ENCODE measurements at regions not wholly inside any gene's neighbourhood (a gene's known extent, or its start where the extent isn't known, plus 50 kb on each side); places are given as distances from the start of the nearest gene placed in this dataset.

DNA sequence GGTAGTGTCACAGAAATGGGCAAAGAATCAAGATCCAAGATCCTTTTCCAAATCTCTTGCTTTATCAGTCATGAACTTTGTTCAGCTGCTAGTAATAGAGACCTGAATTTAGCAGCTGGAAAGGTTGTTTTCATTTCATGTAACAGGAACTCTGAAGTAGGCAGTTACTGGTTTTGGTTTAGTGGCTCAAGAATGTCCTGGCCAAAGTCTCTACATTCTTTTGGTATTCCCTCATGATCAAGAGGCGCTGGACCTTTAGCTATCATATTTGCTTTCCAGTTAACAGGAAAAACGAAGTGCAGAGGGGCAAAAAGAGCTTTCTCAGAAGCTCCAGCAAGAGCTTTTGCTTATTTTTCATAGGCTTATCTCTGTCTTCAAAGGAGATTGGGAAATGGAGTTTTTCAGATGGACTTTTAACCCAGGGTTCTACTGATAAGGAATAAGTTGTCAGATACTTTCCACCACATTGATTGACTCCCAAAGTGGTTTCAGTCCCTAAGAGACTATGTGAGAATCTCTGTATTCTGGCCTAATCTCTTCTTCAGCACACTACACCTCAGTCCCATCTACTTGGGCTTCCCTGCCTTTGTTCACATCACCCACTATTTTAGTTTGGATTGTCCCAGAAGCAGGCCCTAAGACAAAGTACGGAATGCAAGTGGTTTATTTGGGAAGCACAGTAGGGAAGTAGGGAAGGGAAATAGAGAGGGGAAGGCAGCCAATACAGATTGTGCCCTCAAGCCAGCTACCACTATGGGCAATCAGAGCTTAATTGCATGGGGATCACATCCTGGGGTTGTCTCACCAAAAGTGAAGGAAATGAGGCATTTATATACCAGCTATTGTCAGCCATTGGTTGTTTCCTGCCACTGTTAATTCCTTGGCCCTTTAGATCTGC lies 359.3 kb downstream of the LRRC70 start:
- no peak overlapping the region for H3K27ac ChIP-seq

DNA sequence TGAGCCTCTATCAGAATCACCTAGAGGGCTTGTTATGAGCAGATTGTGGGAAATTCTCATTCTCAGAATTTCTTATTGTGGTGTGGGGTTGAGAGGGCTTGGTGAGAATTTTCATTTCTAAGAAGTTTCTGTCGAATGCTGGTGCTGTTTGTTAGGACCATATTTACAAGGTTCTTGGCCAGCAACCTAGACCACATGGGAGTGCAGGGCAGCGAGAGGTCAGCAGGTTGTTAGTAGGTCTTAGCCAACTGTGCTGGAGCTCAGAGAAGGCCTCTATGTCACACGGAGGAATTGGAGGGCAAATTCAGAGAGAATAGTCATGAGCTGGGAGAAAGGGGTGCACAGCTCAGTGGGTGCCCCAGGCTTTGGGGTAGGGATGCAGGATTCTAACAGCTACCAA lies 357.0 kb downstream of the LRRC70 start:
- H3K4me3 ChIP-seq = no peak overlapping the region
- intact Hi-C loops (cut with DNase I) = no loop called here
- TF ChIP-seq, protein P1, sequence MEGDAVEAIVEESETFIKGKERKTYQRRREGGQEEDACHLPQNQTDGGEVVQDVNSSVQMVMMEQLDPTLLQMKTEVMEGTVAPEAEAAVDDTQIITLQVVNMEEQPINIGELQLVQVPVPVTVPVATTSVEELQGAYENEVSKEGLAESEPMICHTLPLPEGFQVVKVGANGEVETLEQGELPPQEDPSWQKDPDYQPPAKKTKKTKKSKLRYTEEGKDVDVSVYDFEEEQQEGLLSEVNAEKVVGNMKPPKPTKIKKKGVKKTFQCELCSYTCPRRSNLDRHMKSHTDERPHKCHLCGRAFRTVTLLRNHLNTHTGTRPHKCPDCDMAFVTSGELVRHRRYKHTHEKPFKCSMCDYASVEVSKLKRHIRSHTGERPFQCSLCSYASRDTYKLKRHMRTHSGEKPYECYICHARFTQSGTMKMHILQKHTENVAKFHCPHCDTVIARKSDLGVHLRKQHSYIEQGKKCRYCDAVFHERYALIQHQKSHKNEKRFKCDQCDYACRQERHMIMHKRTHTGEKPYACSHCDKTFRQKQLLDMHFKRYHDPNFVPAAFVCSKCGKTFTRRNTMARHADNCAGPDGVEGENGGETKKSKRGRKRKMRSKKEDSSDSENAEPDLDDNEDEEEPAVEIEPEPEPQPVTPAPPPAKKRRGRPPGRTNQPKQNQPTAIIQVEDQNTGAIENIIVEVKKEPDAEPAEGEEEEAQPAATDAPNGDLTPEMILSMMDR (IDR thresholded peaks at IDR 0.05) = no peak
- DNase-seq = no peak
- H3K9me3 ChIP-seq = no peaks in the 10 kb centered on the region
- no peaks in the 10 kb centered on the region for H3K27me3 ChIP-seq (ENCODE audit: insufficient read depth in 3 of 3, low read length in 2 of 3)
- ATAC-seq = no peak
- no peak overlapping the region for H3K27ac ChIP-seq
- no peaks in the 10 kb centered on the region for H3K36me3 ChIP-seq (ENCODE audit: insufficient read depth in 1 of 2, low read depth in 1 of 2)
- H3K4me1 ChIP-seq = no peaks in the 10 kb centered on the region
- WGBS, 3 donors = 40 to 53% (median 46%) methylated on average over 3 of the region's 3 CpGs

More for the DNA sequence above, 359.3 kb downstream of the LRRC70 start:
- intact Hi-C loops (cut with DNase I) = no loop called here
- Histone ChIP-seq H3K27me3 (ENCODE audit: insufficient read depth in 3 of 3, low read length in 2 of 3) (no peaks in the 10 kb centered on the region), H3K9me3 (no peaks in the 10 kb centered on the region), H3K4me1 (no peaks in the 10 kb centered on the region), H3K36me3 (ENCODE audit: insufficient read depth in 1 of 2, low read depth in 1 of 2) (no peaks in the 10 kb centered on the region), H3K4me3 (no peak overlapping the region)
- WGBS, 3 donors = 30 to 37% (median 31%) methylated on average over 3 of the region's 3 CpGs
- TF ChIP-seq, protein P1 (IDR thresholded peaks at IDR 0.05) = no peak
- no peak for ATAC-seq
- DNase-seq = no peak

DNA sequence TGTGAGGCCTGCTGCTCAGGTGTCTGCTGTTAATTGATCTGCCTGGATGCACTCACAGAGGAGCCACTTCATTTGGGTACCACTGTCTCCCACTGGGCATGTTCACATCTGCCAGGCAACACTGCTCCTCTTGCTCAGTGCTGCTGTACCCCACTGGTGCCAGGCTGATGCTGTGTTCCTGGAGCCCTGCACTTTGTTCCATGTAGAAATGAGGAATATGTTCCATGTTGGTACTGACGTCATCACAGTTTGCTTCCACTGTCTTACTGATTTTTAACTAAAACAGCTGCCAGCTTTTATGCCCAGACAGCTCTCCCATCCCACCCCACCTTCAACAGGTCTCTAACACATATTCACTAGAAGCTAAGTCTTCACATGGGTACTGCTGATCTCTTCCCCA lies 355.7 kb downstream of the LRRC70 start:
- Histone ChIP-seq H3K27me3 (ENCODE audit: insufficient read depth in 3 of 3, low read length in 2 of 3) (no peaks in the 10 kb centered on the region), H3K27ac (no peak overlapping the region), H3K4me3 (no peak overlapping the region), H3K4me1 (no peaks in the 10 kb centered on the region), H3K9me3 (no peaks in the 10 kb centered on the region), H3K36me3 (ENCODE audit: insufficient read depth in 1 of 2, low read depth in 1 of 2) (no peaks in the 10 kb centered on the region)
- TF ChIP-seq, protein P1 (IDR thresholded peaks at IDR 0.05) = no peak
- DNase-seq (no peak), ATAC-seq (no peak)
- 60 to 84% (median 68%) methylated on average over 1 of the region's 1 CpG for WGBS, 3 donors
- intact Hi-C loops (cut with DNase I) = no loop called here

DNA sequence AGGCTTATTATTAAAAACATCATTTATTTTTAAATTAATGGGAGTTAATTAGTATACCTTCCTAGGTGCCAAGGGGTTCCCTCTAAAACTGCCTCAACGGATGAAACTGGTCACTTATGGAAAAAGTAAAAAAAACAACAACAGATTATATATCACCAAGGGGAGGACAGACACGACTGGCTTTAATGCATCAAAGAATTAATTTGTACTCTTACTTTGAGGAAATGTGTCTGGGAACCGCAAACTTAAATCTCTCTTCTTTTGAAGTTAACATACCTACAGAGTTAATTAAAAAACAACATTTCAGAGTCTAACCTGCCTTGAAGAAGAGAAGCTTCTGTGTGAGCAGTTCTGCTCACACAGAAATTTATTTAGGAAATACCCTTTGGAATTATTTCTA lies 354.6 kb downstream of the LRRC70 start:
- H3K36me3 ChIP-seq (ENCODE audit: insufficient read depth in 1 of 2, low read depth in 1 of 2) = no peaks in the 10 kb centered on the region
- DNase-seq (no peak), ATAC-seq (no peak)
- intact Hi-C loops (cut with DNase I) = no loop called here
- no peaks in the 10 kb centered on the region for H3K27me3 ChIP-seq (ENCODE audit: insufficient read depth in 3 of 3, low read length in 2 of 3)
- H3K27ac ChIP-seq = no peak overlapping the region
- no peaks in the 10 kb centered on the region for H3K4me1 ChIP-seq
- no peak overlapping the region for H3K4me3 ChIP-seq
- TF ChIP-seq, protein P1 (IDR thresholded peaks at IDR 0.05) = no peak
- 48 to 54% (median 51%) methylated on average over 3 of the region's 3 CpGs for WGBS, 3 donors
- H3K9me3 ChIP-seq = no peaks in the 10 kb centered on the region
